Lower lobe of right lung (tissue), 2 donors: ENCODE measurements at regions not wholly inside any gene's neighbourhood (a gene's known extent, or its start where the extent isn't known, plus 50 kb on each side); places are given as distances from the start of the nearest gene placed in this dataset.
"Not testable (repeated sequence)": the region's sequence is repeated elsewhere in the genome, so short reads cannot be mapped to it uniquely, and the experiment has no call there.

ENCODE experiments used
- ATAC-seq, 2 donors: fragments of 200-7000 bp; cut with Tn5 transposase; one replicate each; pipeline ENCODE4 v1.9.1; 2020 to 2022; ENCODE audit warnings: mild to moderate bottlenecking in 2 of 2, moderate library complexity in 2 of 2
- DNase-seq: peaks from one replicate; pipeline ENCODE4 v3.0.0-alpha.2; 2020
- H3K27ac ChIP-seq: fragments of 200-600 bp; one replicate; pipeline ENCODE4 v1.8.0; 2022
- H3K27me3 ChIP-seq: fragments of 200-600 bp; one replicate; pipeline ENCODE4 v1.8.0; 2022; ENCODE audit warnings: low read depth
- H3K36me3 ChIP-seq: fragments of 200-600 bp; one replicate; pipeline ENCODE4 v1.8.0; 2022; ENCODE audit warnings: mild to moderate bottlenecking
- H3K4me1 ChIP-seq: fragments of 200-600 bp; one replicate; pipeline ENCODE4 v1.8.0; 2022
- H3K4me3 ChIP-seq: fragments of 200-600 bp; one replicate; pipeline ENCODE4 v1.8.0; 2022; ENCODE audit warnings: mild to moderate bottlenecking
- H3K9me3 ChIP-seq: fragments of 200-600 bp; one replicate; pipeline ENCODE4 v1.8.0; 2022
- intact Hi-C: fragments of 100-400 bp; cut with DNase I; formaldehyde crosslinking; loops from one replicate; pipeline ENCODE4 v1.11.0; 2022
- TF ChIP-seq, protein P1 (sequence below): fragments of 200-600 bp; IDR thresholded peaks from one replicate; pipeline ENCODE4 v1.8.0; 2022; ENCODE audit warnings: antibody characterized with exemption, mild to moderate bottlenecking
- donor health status: DM: no; HTN: yes; CAD: no; lungs with severe emphysema.

GRCh38 chr1:145553795-145554194, 54.0 kb upstream of the GPR89A start:
- H3K4me3 ChIP-seq, DNase-seq, H3K9me3 ChIP-seq, intact Hi-C loops, H3K36me3 ChIP-seq, H3K27ac ChIP-seq, H3K4me1 ChIP-seq, ATAC-seq, H3K27me3 ChIP-seq: not testable (repeated sequence)

GRCh38 chr1:145545055-145545454, 62.7 kb upstream of the GPR89A start:
- TF ChIP-seq, protein P1, sequence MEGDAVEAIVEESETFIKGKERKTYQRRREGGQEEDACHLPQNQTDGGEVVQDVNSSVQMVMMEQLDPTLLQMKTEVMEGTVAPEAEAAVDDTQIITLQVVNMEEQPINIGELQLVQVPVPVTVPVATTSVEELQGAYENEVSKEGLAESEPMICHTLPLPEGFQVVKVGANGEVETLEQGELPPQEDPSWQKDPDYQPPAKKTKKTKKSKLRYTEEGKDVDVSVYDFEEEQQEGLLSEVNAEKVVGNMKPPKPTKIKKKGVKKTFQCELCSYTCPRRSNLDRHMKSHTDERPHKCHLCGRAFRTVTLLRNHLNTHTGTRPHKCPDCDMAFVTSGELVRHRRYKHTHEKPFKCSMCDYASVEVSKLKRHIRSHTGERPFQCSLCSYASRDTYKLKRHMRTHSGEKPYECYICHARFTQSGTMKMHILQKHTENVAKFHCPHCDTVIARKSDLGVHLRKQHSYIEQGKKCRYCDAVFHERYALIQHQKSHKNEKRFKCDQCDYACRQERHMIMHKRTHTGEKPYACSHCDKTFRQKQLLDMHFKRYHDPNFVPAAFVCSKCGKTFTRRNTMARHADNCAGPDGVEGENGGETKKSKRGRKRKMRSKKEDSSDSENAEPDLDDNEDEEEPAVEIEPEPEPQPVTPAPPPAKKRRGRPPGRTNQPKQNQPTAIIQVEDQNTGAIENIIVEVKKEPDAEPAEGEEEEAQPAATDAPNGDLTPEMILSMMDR, result no peak
- intact Hi-C loops, result no loop called here
- Histone ChIP-seq H3K27me3 (peaks cover 3% of the 10 kb centered on the region), H3K27ac (no peak overlapping the region), H3K36me3 (no peaks in the 10 kb centered on the region), H3K4me3 (no peak overlapping the region), H3K4me1 (no peaks in the 10 kb centered on the region), H3K9me3 (no peaks in the 10 kb centered on the region)
- ATAC-seq, result no peak
- DNase-seq, result no peak

DNA sequence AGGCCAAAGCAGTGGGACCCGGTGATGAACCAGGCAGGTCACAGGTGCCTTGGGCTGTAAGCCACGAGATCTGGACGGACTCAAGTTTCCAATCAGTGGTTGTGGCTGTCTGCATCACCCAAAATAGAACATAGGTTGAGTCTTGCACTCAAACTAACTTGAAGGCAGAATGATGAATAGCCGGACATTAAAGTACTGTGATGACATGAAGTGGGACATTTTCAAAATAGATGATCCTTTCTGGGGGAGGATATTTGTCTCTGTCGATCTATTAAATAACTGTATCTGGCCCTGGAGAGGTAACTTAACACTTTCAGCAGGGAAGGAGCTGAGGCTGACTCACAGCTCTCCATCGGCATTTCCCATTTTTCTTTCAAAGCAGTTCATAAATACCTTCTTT, 66.1 kb upstream of the GPR89A start:
- H3K27me3 ChIP-seq, H3K9me3 ChIP-seq, H3K4me3 ChIP-seq, DNase-seq, H3K36me3 ChIP-seq, ATAC-seq, H3K4me1 ChIP-seq, H3K27ac ChIP-seq, intact Hi-C loops: not testable (repeated sequence)

GRCh38 chr1:145541246-145541645, 66.5 kb upstream of the GPR89A start:
- H3K9me3 ChIP-seq, H3K4me1 ChIP-seq, H3K4me3 ChIP-seq, H3K27me3 ChIP-seq, H3K36me3 ChIP-seq, DNase-seq, ATAC-seq, H3K27ac ChIP-seq, intact Hi-C loops: not testable (repeated sequence)

- H3K4me3 ChIP-seq, H3K36me3 ChIP-seq, intact Hi-C loops, H3K27me3 ChIP-seq, ATAC-seq, DNase-seq, H3K9me3 ChIP-seq, H3K27ac ChIP-seq, H3K4me1 ChIP-seq: not testable (repeated sequence)
These were observed 69.5 kb upstream of the GPR89A start for GRCh38 chr1:145538118-145538882.

- intact Hi-C loops, H3K36me3 ChIP-seq, H3K27ac ChIP-seq, H3K9me3 ChIP-seq, H3K4me1 ChIP-seq, DNase-seq, ATAC-seq, H3K4me3 ChIP-seq, H3K27me3 ChIP-seq: not testable (repeated sequence)
These were observed 70.8 kb upstream of the GPR89A start for GRCh38 chr1:145537003-145537402.

GRCh38 chr1:145535461-145535860, 72.3 kb upstream of the GPR89A start:
- H3K4me3 ChIP-seq, H3K27ac ChIP-seq, H3K9me3 ChIP-seq, intact Hi-C loops, H3K36me3 ChIP-seq, H3K4me1 ChIP-seq, ATAC-seq, H3K27me3 ChIP-seq, DNase-seq: not testable (repeated sequence)

GRCh38 chr1:145528068-145528564, 79.7 kb upstream of the GPR89A start:
- H3K27me3 ChIP-seq, DNase-seq, H3K27ac ChIP-seq, intact Hi-C loops, H3K36me3 ChIP-seq, ATAC-seq, H3K4me3 ChIP-seq, H3K4me1 ChIP-seq, H3K9me3 ChIP-seq: not testable (repeated sequence)

- intact Hi-C loops, H3K4me3 ChIP-seq, H3K4me1 ChIP-seq, DNase-seq, H3K9me3 ChIP-seq, ATAC-seq, H3K27me3 ChIP-seq, H3K27ac ChIP-seq, H3K36me3 ChIP-seq: not testable (repeated sequence)
These were observed 87.6 kb upstream of the GPR89A start for GRCh38 chr1:145520159-145520558.

GRCh38 chr1:145519302-145519701, 88.5 kb upstream of the GPR89A start:
- intact Hi-C loops, DNase-seq, ATAC-seq, H3K9me3 ChIP-seq, H3K4me3 ChIP-seq, H3K27ac ChIP-seq, H3K27me3 ChIP-seq, H3K36me3 ChIP-seq, H3K4me1 ChIP-seq: not testable (repeated sequence)

GRCh38 chr1:145513017-145513416, 87.6 kb upstream of the NBPF20 start:
- H3K27me3 ChIP-seq, H3K27ac ChIP-seq, H3K4me1 ChIP-seq, intact Hi-C loops, H3K9me3 ChIP-seq, H3K4me3 ChIP-seq, H3K36me3 ChIP-seq, DNase-seq, ATAC-seq: not testable (repeated sequence)

DNA sequence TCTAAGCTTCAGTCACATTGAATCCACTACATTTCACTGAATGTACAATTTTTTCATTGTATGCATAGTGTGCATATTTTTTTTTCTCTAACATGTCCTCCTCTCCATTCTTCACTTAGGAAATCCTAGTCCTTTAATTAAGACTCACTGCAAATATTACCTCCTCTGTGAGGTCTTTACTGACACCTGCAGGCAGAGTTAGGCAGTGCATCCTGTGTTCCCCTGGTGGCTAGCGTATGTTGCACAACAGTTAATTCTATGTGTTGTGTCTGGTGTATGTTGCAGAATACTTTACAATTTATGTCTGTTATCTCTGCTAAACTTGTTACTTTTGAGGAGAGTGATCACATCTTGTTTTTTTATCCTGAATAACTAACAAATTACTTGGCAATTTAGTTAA, 82.7 kb upstream of the NBPF20 start:
- H3K4me1 ChIP-seq, H3K4me3 ChIP-seq, H3K27ac ChIP-seq, H3K36me3 ChIP-seq, H3K27me3 ChIP-seq, intact Hi-C loops, DNase-seq, H3K9me3 ChIP-seq: not testable (repeated sequence)
- peak; percentile 88 to 92 for ATAC-seq
